ENCODE measurements at regions not wholly inside any gene's neighbourhood (a gene's known extent, or its start where the extent isn't known, plus 50 kb on each side); places are given as distances from the start of the nearest gene placed in this dataset.

- TF ChIP-seq CTCF (conservative IDR thresholded peaks at IDR 0.05; ENCODE audit: low read depth, low read length) (peak; percentile 91), POLR2A (IDR thresholded peaks at IDR 0.05; ENCODE audit: low read depth, low read length) (no peak), FOS (IDR thresholded peaks at IDR 0.05; ENCODE audit: low read depth, low read length) (no peak), USF2 (IDR thresholded peaks at IDR 0.05; ENCODE audit: low read depth, low read length) (no peak), ELK1 (IDR thresholded peaks at IDR 0.05; ENCODE audit: borderline replicate concordance, low read depth, low read length) (no peak), RAD21 (IDR thresholded peaks at IDR 0.05; ENCODE audit: low read length) (peak; percentile 81)
Observed at GRCh38 chr4:81351654-81352445, 119.9 kb downstream of the RASGEF1B start.
